ENCODE measurements at regions not wholly inside any gene's neighbourhood (a gene's known extent, or its start where the extent isn't known, plus 50 kb on each side); places are given as distances from the start of the nearest gene placed in this dataset.

- DNase-seq (ENCODE audit: low spot score): no peak
Measured at GRCh38 chr6:154561750-154562149, 51.3 kb upstream of the CNKSR3 start.

GRCh38 chr6:154565331-154565730, 54.8 kb upstream of the CNKSR3 start:
- no peak for DNase-seq (ENCODE audit: low spot score)

DNA sequence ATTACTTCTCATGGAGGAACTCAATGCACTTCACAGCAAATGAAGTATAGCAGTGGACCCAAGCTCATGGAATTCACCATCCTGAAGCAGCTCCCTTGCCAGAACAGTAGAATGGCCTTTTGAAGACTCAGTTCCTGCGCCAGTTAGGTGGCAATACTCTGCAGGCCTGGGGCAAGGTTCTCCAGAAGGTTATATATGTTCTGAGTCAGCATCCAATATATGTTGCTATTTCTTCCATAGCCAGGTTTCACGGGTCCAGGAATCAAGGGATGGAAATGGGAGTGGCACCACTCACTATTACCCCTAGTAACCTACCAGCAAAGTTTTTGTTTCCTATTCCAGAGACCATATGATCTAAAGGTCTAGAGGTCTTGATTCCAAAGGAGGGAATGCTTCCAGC, 56.4 kb upstream of the CNKSR3 start:
- DNase-seq (ENCODE audit: low spot score): no peak

DNA sequence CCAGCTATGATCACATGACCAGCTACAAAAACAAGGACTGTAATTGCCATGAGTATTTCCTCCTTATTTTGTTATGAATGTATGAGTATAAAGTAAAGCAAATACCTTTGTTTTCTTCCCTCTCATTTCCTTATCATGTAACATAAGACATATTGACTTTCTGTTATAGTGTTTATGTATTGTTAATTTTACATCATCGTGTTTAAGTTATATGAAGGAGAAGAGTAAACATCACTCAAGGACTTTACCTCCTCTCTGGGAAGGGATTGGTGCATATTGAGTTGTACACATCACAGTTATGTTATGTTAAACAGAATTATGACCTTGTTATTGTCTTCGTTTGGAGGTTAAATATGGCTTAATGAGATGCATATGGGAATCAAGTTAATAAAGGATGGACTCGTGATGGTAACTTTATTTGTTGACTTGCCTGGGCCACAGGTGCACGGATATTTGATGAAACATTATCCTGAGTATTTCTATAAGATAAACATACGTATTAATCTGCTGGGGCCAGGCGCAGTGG, 57.3 kb upstream of the CNKSR3 start:
- DNase-seq (ENCODE audit: low spot score): no peak

- no peak for DNase-seq (ENCODE audit: low spot score)
Measured at GRCh38 chr6:154569156-154569862, 58.8 kb upstream of the CNKSR3 start.

- DNase-seq (ENCODE audit: low spot score): no peak
Measured at GRCh38 chr6:154570505-154570904, 60.0 kb upstream of the CNKSR3 start.

DNA sequence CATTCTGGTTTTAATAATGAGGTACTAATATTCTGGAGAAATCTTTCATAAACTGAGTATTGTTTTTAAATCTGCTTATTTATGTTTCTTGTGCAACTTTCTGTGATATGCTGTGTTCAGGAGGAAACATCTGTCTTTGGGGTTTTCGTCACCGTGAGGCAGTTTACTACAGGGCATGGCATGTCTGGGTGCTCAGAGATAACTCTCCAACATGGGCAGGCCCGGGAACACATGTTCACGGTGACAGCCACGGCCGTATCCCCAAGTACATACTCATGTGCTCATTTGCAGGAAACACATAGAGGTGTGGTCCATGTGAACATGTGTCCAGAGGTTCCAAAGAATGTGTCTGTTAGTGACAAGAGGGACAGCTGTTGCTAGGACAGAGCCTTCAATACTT, 62.1 kb upstream of the CNKSR3 start:
- no peak for DNase-seq (ENCODE audit: low spot score)

DNA sequence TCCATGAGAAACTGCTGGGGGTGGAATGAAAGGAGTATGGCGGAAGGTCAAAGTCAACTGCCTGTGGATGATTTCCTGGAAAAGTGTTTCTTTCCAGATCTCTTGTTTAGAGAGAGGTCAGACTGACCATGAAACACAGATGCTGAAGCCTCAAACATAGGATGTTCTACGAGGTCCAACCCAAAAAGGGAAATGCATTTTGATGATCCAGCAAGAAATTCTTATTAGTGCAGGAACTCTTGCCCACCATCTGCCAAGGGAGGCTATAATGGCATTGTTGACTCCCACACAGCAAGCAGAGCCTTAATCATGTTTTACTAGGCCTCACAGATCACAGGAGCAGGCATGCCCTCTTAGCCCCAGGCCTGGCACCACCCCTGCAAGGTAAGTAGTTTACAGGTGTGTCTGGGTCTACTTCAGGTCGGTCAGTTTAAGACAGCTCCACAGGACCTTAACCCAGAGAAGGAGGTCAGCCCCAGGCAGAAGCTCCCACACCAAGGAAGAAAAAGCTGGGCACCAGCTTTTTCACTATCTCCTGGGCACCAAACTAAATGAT, 67.6 kb upstream of the CNKSR3 start:
- no peak for DNase-seq (ENCODE audit: low spot score)

DNA sequence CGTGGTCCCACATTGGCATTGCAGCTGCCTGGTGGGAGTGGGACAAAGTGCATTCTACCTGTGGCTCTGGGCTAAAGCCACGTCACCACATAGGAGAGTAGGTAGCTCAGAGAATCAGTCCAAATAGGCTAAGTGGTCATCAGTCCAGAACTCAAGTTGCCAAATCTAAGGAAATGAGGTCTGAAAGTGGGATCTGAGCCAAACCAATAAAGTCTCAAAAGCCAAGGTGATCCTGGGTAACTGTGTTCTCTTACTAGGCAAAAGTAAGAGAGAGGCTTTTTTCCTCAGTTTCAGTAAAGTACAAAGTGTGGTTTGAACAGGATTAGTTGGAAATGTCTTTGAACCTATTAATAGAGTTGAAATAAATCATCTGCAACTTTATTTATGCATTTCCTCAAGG, 68.6 kb upstream of the CNKSR3 start:
- no peak for DNase-seq (ENCODE audit: low spot score)

DNA sequence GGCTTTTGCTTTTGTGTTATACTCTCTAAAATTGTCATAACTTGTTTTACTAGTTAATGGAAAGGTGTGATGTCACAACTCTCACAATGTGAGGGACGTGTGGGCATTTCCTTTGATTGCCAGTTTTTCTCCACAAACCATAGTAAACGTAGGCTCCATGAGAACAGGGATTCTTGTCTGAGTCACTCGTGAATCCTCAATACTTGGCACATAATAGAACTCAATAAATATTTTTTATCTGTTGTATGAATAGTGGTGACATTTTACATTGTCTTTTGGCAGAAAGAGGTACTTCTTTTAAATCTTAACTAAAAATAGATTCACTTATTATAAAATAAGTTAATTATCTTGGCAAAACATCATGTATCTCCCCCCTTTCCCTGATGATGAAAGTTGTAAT, 69.0 kb upstream of the CNKSR3 start:
- no peak for DNase-seq (ENCODE audit: low spot score)

DNA sequence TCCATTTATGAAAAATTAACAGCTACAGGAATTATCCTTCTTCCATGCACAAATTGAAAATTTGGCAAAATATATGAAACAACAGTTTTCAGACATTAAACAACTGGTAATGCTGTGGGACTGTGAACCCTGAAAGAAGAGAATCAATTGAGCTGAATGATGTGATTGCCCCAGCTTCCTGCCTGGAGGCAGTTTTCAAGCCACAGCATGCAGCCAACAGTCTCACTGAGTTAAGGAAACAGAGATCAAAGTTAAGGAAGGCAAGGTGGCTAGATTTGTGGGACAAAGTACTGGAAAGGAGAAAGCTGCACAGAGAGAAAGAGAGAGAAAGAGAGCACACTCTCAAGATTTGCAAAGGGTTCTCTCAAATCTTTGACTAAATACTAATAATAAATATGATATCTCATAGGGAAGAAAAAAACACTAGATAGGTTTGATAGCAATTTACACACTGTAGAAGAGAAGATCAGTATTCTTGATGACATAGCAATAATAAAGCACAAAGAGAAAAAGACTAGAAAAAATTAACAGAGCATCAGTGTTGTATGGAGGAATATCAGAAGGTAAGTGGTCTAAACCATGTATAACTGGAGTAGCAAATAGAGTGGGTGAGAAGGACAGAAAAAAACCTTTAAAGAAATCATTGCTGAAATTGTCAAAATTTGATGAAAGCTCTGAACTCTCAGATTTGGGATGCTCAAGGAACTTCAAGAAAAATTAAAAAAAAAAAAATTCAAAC, 70.1 kb upstream of the CNKSR3 start:
- no peak for DNase-seq (ENCODE audit: low spot score)

DNA sequence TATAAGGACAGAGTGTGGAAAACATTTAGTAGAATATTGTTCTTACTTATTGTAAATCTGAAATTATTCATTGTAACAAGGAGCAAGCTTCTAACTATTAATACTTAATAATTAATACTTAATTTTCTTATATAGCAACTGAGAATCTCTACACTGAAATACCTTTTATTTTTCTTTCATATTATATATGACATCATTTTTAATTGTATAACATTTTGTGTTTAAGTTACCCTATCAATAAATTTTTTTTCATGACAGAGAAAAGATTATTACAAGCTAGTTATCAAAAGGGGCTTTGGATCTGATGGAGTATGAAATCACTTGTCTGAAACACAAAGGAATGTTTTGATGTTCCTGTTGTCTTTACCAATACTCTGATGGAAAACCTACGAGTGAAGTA, 72.2 kb upstream of the CNKSR3 start:
- DNase-seq (ENCODE audit: low spot score): no peak

- no peak for DNase-seq (ENCODE audit: low spot score)
Measured at GRCh38 chr6:154583546-154584188, 73.2 kb upstream of the CNKSR3 start.

DNA sequence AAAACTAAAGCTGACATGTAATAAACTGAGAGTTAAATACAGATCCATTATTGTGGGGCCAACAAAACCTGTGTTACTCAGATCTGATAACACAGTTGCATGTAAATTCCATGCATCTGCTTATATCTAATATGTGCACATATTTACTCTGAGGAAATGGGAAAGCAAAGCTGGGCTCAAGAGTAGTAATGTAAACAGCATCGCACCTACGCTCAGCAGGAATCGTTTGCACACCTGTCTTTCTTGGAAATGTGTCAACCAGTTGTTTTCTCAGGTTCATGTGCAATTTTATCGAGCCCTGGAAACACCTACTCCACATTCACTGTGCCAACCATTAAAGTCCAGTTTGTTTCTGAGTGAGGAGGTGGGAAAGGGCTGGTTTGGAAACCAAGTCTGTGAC, 80.3 kb upstream of the CNKSR3 start:
- DNase-seq (ENCODE audit: low spot score): no peak

DNA sequence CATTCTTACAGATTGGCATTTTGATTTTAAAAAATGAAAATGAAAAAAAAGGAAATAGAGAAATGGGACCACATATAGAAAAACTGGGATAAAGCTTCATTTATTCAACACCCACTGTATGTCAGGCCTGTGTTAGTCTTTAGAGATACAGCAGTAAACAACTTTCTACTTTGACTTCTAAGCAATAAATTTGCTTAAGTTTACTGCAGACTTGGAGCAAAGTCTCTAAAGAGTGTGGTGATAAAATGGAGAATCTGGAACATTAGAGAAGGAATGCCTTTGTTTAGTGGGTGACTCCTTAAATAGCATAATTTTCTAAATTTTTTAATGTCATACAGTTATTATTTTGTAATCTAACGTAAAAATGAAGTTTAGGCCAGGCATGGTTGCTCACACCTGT, 80.7 kb upstream of the CNKSR3 start:
- no peak for DNase-seq (ENCODE audit: low spot score)

- no peak for DNase-seq (ENCODE audit: low spot score)
Measured at GRCh38 chr6:154592199-154592860, 81.8 kb upstream of the CNKSR3 start.

GRCh38 chr6:154593122-154593521, 82.6 kb upstream of the CNKSR3 start:
- no peak for DNase-seq (ENCODE audit: low spot score)

DNA sequence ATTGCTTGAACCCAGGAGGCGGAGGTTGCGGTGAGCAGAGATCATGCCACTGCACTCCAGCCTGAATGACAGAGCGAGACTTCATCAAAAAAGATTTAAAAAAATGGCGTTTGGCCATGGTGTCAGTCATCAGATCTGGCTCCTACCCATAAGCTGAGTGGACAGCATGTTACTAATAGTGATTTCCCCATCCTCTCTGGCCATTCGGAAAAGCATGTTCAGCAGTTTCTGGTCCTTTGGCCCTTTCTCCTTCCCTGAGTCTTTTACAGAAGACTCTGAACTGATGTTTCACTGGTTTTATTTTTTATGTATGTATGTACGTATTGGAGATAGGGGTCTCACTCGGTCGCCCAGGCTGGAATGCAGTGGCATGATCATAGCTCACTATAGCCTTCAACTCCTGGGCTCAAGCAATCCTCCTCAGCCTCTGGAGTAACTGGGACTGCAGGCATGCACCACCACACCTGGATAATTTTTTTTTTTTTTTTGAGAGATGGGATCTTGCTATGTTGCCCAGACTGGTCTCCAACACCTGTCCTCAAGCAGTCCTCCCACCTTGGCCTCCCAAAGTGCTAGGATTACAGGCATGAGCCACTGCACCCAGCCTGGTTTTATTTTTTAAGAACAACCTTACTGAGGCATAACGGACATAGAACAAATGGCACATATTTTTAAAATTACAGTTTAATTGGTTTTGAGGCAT, 84.2 kb upstream of the CNKSR3 start:
- no peak for DNase-seq (ENCODE audit: low spot score)

GRCh38 chr6:154595538-154595937, 85.1 kb upstream of the CNKSR3 start:
- no peak for DNase-seq (ENCODE audit: low spot score)

GRCh38 chr6:154596009-154596408, 85.5 kb upstream of the CNKSR3 start:
- no peak for DNase-seq (ENCODE audit: low spot score)

DNA sequence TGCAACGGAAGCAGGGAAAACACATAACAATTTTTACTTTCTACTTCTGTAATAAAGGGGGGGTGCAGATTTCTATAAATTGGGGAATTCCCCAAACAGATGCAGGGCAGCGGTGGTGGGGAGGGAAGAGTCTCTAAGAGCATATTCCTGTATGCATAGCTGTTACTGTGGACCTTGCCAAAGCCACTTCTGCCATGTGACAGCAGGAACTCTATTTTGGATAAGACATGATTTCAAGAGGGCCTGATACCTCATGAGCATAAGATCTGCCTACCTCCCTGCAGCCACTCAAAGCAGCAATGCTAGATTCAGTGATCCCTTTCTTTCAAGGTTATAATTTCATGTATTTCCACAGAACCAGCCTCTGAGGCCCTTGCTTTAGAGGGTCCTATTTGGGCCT, 86.2 kb upstream of the CNKSR3 start:
- no peak for DNase-seq (ENCODE audit: low spot score)

DNA sequence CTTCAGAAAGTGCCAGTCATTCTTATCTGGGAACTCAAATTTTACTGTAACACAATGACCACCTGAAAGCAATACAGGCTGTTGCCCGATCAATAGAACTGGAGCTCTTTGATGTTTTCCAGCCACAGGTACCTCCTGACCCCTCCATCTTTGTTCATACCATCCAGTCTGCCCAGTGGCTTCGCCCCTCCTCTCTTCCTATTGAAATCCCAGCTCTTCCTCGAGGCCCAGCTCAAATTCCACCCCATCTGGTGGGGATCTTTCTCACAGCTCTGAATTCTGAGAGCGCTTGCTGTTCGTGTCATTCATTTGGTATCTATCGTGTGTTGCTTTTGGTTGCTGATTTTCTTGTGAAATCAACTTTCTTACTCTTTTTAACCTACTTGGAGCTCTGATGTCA, 87.9 kb upstream of the CNKSR3 start:
- DNase-seq (ENCODE audit: low spot score): no peak

Data from hepatic stellate cell (primary cell).